ENCODE measurements at regions not wholly inside any gene's neighbourhood (a gene's known extent, or its start where the extent isn't known, plus 50 kb on each side); places are given as distances from the start of the nearest gene placed in this dataset.

DNA sequence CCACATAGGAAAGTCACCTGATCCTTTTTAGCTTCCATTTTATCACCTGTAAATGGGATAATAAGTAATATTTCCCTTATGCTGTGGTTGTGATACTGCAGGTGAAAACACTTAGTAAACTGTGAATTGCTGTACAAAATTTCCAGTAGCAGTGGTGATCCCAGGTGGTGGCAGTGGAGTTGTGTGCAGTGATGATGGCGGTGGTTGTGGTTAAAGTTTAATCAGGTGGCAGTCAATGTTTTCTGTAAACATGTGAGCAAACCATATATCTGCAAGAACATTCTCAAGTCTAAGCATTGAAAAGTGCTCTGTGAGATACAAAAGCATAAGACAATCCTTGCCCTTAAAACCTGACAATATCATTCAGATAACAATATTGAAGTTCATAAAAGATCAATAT is 480.2 kb downstream of the RASEF start:
- TF ChIP-seq SUZ12 (IDR thresholded peaks at IDR 0.05; ENCODE audit: extremely low read depth, insufficient read depth, insufficient read length) (no peak), YY1 (IDR thresholded peaks at IDR 0.05; ENCODE audit: insufficient read depth, insufficient read length) (no peak), ZNF274 (IDR thresholded peaks at IDR 0.05; ENCODE audit: low read depth, low read length) (no peak)
